GM19043 (cell line): ENCODE measurements at regions not wholly inside any gene's neighbourhood (a gene's known extent, or its start where the extent isn't known, plus 50 kb on each side); places are given as distances from the start of the nearest gene placed in this dataset.
"Not testable (repeated sequence)": the region's sequence is repeated elsewhere in the genome, so short reads cannot be mapped to it uniquely, and the experiment has no call there.

Experiments
- ATAC-seq: cut with Tn5 transposase; IDR thresholded peaks from one replicate; pipeline ENCODE4 v1.9.1; 2021; ENCODE audit warnings: low read depth; ENCODE audit not compliant: unreplicated experiment

DNA sequence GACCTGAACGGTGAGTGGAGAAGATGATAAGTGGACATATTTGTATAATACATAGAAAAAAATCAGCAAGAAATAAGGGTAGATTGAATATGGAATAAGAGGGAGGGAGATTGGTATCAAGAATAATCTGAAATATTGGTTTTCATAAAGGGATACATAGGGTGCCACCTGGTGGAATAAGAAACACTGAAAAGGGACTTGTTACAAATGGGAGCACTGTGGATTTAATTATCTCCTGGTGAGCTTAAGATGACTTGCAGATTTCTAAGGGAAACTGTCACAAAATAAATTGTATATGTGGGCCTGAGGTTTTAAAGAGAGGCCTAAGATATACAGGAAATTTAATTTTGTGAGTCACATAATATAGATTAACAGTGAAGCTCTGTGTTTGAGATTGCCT, 1403.5 kb upstream of the CDH18 start:
- ATAC-seq = no peak

DNA sequence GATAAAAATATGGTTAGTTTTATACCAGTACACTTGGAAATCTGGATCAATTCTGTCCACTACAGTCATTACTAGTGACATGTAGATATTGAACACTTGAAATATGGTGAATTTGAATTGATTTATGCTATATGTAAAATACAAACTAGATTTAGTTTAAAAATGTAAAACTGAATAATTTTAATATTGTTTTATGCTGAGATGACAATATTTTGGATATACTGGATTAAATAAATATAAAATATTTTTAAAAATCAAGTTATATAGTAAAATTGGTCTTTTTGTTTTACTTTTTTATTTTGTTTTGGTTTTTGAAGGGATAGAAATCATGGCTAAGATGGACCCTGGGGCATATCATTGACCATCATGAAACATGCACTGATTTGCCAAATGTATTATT, 1372.8 kb upstream of the CDH18 start:
- ATAC-seq = not testable (repeated sequence)

DNA sequence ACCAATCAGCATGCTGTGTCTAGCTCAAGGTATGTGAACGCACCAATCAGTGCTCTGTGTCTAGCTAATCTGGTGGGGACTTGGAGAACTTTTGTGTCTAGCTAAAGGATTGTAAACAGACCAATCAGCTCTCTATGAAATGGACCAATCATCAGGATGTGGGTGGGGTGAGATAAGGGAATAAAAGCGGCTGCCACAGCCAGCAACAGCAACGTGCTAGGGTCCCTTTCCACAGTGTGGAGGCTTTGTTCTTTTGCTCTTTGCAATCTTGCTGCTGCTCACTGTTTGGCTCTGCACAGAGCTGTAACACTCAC, 1353.9 kb upstream of the CDH18 start:
- not testable (repeated sequence) for ATAC-seq

DNA sequence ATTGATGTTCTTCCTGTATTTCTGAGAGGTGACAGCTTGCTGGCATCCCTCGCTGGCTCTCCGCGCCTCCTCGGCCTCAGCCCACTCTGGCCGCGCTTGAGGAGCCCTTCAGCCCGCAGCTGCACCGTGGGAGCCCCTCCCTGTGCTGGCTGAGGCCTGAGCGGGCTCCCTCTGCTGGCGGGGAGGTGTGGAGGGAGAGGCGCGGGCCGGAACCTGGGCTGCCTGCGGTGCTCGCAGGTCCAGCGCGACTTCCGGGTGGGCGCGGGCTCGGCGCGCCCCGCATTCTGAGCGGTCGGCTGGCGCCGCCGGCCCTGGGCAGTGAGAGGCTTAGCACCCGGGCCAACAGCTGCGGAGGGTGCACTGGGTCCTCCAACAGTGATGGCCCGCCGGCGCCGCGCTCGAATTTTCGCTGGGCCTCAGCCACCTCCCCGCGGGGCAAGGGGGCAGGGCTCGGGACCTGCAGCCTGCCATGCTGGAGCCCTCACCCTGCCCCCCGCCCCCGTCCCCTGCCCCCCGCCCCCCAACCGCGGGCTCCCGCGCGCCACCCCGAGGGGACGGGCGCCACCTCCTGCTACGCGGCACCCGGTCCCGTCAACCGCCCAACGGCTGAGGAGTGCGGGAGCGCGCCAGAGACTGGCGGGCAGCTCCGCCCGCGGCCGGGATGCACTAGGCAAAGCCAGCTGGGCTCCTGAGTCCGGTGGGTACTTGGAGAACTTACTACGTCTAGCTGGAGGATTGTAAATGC, 1353.4 kb upstream of the CDH18 start:
- ATAC-seq = not testable (repeated sequence)

DNA sequence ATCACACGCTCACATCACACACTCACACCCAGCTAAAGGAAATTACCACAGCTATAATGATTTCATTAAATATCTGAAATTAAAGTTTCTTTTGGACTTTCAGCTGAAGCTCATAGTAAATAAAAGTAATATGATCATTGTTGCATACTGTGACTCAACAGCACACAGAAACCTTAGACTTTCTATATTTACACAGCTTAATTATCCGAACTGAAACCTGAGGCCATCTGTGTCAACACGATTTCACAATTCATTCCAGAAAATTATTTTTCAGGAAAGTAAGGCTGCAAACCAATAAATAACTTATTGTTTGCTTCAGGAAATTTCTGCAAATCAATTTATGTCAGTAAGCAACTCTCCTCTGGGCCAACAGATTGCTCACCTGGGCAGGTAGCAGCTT, 1352.2 kb upstream of the CDH18 start:
- ATAC-seq = not testable (repeated sequence)

DNA sequence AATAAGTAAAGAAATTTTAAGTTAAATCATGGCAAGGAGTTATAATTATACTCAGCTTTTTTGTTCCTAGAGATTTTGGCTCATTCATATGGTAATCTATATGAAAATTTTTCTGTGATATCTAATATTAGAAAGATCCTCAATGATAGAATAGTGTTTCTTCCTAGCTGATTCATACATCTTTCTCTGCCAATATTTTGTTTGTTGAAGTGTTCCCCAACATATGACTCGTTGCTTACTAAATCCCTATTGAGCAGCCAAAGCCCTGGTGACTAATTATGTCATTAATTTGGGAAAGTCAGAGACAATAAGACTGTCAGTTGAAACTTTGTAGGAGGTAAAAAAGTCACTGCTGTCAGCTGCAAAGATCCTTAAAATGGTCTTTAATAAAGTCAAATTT, 1348.5 kb upstream of the CDH18 start:
- ATAC-seq = not testable (repeated sequence)

DNA sequence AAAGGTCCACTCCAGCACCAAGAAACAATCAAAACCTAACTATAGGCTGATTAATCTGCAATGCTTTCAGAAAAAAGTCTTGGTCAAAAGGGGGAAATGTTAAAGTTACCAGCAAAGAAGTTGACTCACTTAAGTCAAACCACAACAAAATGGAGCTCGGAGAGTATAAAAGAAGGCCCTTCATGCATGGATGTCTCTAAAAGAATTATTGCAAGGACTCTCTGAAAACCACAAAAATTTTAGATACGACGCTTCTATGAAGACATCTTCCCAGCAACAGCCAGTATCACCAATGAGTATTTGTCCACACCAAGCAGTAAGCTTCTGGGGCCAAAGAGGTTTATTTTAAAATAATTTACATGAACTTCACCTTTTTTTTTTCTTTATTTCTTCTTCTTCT, 1327.4 kb upstream of the CDH18 start:
- ATAC-seq = not testable (repeated sequence)

DNA sequence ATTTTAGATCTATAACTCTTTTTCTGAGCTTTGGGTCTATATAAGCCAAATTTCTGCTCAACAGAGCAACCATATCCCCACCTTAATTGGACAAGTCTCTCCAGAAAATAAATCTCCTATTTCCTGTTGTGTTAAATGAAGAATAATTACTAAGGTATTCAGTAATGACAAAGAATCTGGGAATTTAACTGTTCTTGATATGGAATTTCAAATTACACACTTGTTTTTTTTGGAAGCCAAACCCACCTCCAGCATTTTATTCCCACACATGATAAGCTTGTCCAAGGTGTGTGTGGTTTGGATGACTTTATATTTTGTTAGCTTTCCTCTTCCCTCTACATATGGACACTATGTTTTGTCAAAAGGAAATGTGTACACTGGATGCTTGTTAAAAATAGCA, 1313.2 kb upstream of the CDH18 start:
- ATAC-seq = not testable (repeated sequence)

DNA sequence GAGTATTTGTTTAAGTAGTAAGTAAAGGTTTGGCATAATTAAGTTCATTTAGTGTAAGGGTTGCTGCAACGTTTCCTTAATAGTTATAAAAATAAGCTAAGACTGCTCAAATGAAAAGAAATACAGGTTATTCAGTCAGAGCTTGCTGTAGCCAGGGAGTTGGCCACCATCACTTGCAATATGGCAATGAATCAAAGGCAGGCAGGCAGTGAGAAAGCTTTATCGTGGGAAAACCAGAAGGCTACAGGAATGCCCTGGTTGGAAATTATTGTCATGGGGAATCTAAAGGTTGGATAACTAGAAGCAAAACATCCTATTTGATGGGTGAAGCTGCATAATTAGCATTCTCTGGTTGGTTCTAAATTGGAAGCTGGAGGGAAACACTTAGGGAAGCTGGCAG, 1286.4 kb upstream of the CDH18 start:
- not testable (repeated sequence) for ATAC-seq

DNA sequence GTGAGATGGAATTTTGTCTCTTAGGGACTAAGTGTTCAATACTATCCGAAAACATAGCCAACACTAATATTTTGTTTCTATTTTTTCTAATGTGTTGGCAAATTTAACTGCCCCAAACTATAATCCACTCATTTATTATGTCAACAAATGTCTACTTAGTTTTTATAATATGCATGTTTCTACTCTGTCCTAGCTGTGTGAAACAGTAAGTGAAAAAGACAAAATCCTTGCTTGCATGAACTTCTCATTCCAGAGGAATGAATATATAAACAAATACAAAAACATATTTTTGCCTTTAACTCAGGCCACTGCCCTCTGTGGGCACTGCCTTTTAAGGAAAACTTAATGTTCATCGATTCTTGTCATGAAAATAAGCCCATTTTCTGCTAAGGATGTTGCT, 1275.4 kb upstream of the CDH18 start:
- ATAC-seq = no peak

DNA sequence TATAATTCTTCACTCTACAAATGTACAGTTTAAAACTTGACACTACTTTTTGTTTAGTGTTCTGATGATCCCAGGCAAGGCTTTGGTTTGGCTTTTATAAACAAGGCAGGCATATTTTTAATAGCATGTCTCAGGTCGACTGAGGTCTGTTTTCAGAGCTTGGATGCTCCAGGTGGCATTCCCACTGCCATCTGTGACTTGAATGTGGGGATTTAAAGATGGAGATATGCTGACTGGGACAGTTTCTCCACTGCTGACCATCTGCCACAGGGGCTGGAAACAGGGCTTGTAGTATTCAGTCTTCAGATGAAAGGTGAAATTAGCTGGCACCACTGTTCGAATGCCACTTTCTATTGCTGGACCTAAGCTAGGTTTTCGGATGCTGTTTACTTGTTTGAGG, 1266.2 kb upstream of the CDH18 start:
- no peak for ATAC-seq

DNA sequence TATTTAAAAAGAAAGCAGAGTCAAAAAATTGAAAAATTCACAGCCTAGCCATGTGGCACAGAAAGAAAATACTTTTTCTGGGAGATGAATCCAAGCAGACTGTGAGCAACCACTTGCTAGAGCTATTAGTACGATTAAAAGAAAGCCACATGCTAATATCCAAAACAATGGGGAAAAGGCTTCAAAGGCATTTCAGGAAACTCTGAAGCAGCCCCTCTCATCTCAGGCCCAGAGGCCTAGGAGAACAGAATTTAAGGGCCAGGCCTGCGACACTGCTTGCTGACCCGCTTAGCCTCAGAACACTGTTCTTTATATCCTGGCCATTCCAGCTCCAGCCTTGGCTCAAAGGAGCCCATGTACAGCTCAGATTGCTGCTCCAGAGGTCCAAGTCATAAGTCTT, 1257.0 kb upstream of the CDH18 start:
- no peak for ATAC-seq

DNA sequence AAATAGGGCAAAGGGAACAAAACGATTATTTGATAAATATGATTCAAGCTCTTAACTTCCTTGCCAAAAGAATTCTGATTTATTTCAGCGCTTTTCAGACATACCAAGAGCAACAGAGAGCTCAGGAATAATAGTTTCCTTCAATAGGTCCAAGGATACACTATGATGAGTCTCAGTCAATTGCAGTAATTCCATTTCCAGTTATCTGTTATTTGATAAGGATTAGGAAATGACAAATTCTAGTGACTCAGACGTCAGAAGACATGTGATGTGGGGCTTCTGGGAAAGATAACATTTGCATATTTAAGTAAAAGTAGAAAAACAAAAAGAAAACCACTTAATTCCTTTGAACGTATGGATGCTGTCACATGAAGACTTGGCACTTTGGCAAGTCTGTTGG, 1250.8 kb upstream of the CDH18 start:
- no peak for ATAC-seq

DNA sequence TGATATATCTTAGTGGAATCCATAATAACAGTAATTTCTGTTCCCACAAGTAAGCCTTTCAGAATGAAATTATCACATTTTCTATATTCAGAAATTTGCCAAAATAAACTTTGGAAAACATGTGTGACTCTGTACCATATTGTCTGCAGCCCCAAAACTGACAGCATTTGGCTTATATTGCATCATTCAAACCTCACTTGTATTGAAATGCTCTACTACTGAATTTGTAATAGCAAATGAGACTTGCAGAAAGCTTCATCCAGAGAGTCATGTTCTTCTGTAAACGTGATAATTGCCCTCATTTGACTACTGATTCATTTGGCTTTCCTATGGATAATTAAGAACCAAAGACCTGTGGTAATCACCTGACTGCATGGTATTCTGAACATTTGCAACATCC, 1249.5 kb upstream of the CDH18 start:
- no peak for ATAC-seq

DNA sequence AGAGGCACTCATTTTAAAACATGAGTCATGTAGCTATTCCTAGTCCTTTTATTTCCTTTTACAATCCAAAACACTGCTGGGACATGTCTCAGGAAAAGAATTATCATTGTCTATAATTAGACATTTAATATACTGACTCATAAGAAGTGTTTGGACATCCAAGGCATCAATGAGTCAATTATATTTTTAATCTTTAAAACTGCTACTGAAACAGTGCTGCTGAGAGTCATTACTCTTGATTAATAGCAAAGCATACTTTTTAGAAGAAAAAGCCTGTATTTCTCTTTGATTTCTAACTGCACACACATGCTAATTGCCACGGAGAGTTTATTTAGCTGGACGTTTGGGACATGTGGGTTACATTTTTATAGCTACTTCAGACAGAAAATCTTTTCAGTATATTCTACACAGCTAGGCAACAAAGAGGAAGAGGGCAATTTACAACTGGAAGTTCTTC, 1249.0 kb upstream of the CDH18 start:
- no peak for ATAC-seq

DNA sequence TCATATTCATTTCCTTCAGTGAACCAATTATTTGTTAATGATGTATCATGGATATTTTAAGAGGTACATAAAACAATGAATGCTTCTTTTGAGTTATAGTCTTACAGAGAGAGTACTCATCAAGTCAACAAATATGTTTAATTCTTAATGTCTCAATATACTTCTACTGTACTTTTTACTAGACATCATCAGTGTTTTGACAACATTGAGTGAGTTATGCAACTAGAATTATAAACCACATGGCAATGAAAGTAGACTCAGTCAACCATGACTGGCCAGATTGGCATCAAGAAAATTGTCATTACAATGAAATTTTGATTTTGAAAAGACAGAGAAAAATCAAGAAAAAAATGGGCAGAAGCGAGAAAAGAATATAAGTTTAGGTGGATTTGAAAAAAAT, 1248.1 kb upstream of the CDH18 start:
- no peak for ATAC-seq

DNA sequence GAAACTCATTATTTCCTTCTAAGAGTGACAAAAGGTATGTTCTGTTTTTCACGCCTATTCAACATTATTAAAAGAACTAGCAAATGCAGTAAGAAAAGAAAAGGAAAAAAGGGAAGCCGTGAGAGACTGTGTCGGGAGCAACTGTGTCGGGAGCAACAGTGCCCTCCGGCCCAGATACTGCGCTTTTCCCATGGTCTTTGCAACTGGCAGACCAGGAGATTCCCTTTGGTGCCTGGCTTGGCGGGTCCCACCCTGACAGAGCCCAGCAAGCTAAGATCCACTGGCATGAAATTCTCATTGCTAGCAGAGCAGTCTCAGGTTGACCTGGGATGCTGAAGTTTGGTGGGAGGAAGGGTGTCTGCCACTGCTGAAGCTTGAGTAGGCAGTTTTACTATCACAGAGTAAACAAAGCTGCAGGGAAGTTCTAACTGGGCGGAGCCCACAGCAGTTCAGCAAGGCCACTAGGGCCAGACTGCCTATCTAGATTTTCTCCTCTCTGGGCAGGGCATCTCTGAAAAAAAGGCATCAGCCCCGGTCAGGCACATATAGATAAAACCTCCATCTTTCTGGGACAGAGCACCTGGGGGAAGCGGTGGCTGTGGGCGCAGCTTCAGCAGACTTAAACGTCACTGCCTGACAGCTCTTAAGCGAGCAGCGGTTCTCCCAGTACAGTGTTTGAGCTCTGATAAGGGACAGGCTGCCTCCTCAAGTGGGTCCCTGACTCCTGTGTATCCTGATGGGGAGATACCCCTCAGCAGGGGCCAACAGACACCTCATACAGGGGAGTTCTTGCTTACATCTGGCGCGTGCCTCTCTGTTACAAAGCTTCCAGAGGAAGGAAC, 1237.4 kb upstream of the CDH18 start:
- ATAC-seq = no peak

DNA sequence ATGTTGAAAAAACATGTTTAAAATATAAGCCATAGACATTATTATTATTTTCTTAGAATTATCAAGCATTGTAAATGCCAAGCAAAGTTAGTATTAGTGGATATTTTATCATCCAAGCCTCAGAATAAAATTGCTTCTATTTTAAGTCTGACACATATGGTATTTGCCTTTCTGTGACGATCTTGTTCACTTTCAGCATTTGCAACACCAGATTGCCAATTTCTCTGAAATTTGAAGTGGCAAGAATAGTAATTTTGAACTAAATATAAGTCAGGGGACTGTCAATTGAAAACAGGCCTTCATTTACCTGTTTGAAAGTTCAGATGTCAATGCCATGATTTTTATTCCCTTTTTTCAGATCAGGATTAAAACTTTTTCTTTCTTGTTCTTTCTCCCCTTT, 1233.6 kb upstream of the CDH18 start:
- no peak for ATAC-seq

DNA sequence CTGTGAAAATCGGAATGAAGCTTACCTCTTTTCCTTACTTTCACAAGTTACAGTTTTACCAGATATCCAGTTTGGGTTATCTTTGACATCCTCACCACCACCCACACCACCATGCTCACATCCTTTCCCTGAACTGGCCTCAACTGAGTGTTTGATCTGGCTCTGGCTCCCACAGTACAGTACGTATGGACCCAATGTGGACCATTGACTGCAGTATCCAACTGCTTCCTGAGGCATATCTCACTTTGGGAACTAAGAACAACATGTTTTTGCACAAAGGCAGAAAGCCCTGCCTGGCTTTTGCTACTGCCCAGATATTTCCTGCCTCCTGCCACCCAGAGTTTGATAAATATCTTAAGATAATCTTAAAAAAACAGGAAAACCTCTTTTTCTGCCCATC, 1232.0 kb upstream of the CDH18 start:
- ATAC-seq = no peak

DNA sequence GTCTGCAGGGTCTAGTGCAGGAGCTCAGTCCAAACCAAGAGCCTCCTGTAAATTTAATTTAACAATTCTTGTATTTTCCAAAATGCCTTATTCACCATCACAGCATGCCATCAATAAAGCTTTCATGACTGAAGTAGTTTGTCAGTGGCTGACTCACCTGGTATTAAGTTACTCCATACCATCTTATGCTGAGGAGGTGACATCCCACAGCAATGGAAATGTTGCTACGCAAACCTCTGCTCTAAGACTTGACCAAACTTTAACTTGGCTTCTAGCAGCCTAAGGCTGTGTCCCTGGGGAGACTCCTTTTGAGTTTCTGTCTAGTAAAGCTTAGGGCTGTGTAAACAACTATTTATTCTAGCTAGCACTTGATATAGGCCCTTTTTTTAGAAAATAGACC, 1231.3 kb upstream of the CDH18 start:
- ATAC-seq = no peak

DNA sequence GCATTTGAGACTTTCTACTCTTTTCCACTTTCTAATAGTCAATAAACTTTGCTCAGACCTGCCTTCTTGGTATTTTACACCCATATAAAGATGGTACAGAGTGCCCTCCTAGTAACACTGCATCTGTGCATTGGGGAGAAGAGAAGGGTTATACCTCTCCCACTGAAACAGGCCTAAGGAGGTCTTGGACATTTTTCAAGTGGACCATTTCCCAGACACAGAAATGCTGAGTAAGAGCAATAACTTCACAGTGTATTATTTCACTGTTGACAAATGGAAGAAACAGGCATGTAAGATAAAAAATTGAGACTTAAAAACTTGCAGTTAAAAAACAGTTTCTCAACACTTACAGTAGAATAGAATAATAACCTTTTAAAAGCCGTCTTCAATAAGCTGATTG, 1224.0 kb upstream of the CDH18 start:
- no peak for ATAC-seq

DNA sequence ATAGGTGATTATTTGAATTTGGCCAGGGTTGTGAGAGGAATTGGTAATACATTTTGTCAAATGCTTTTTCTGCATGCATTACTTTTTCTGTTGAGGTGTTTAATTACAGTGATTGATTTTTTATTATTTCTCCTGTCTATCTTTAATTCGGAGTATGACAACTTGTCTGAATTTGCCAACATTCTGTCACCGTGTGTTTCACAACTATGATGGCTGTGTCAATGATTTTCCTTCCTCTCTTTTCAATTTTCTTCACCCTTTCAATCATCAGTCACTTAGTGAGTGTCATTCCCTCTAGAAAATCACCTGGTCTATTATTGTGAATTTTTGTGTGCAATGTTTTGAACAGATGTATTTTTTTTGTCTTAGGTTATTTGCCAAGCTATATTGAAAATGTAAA, 1221.4 kb upstream of the CDH18 start:
- no peak for ATAC-seq
